SK-N-DZ (cell line): ENCODE measurements at regions not wholly inside any gene's neighbourhood (a gene's known extent, or its start where the extent isn't known, plus 50 kb on each side); places are given as distances from the start of the nearest gene placed in this dataset.

Experiments
- DNase-seq: peaks from one replicate; pipeline ENCODE4 v3.0.0-alpha.2; 2015; ENCODE audit warnings: low spot score

- no peak for DNase-seq
Observed at GRCh38 chr18:23341983-23342382, 111.1 kb upstream of the RIOK3 start.

GRCh38 chr18:23342506-23342905 lies 110.6 kb upstream of the RIOK3 start:
- no peak for DNase-seq

DNA sequence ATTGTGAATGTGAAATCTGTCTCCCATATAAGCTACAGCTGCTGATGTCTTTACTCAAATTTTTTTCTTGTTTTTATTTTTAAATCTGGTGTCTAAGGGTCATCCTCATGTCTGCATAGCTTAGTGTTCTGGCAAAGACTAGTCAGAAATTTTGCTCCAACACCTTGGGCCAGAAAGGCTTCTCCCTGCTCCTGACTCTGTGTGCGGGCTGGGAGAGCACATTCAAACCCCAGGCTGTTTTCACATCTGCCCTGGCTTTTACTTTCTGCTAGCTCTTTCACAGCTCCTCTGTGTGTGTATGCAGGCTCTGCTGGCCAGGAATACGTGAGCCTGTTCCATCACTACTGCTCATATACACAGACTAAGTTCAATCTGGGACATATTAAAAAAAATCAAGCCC lies 102.9 kb upstream of the RIOK3 start:
- no peak for DNase-seq

- DNase-seq, result no peak
Observed at GRCh38 chr18:23351521-23351920, 101.6 kb upstream of the RIOK3 start.

GRCh38 chr18:23352042-23352441 lies 101.0 kb upstream of the RIOK3 start:
- DNase-seq, result no peak

DNA sequence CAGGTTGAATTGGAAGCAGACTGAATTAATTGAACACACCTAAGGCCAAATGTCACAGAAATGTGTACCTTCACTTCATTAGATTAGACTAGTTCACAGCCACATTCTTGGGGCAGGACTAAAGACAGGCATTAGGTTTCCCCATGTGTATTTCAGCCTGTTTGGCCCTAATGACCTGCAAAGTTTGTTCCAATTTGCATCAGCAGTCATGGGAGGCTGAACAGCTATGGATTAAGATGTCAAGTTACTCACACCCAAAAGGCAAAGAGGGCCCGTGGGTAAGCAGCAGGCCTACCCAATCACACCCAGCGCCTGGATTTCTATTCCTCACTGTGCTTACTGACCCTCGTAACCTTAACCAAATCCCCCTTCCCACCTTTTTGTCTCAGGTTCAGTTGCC lies 99.6 kb upstream of the RIOK3 start:
- DNase-seq, result no peak

- no peak for DNase-seq
Observed at GRCh38 chr18:23354625-23355024, 98.5 kb upstream of the RIOK3 start.

GRCh38 chr18:23355206-23355605 lies 97.9 kb upstream of the RIOK3 start:
- no peak for DNase-seq

GRCh38 chr18:23356424-23356823 lies 96.7 kb upstream of the RIOK3 start:
- DNase-seq, result no peak

GRCh38 chr18:23356915-23357601 lies 96.0 kb upstream of the RIOK3 start:
- no peak for DNase-seq

DNA sequence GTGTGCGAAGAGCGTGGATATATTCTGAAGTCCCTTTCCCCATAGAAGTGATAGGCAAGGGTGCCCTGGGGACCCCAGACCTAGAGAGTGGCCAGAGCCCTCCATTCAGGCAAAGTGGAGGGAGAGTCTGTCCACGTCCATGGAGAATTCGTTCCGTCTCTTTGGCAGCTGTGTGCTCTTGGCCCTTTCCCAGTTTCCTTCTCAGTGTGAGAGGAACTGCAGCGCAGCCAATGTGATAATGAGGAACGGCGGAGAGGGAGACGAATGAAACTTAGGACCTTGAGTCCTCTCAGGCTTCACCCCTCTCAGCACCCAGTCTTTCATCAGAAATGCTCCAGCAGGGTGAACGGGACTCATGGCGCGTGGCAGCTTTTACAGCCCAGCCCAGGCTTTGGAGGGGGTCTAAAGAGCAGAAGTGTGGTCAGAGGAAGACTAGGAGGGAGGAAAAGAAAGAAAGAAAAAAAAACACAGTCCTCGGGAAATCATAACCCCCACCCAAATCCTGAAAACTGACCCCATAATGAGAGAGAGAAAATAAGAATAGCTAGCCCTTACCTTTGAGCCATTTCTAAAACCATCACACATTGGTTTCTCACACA lies 95.0 kb upstream of the RIOK3 start:
- no peak for DNase-seq

DNA sequence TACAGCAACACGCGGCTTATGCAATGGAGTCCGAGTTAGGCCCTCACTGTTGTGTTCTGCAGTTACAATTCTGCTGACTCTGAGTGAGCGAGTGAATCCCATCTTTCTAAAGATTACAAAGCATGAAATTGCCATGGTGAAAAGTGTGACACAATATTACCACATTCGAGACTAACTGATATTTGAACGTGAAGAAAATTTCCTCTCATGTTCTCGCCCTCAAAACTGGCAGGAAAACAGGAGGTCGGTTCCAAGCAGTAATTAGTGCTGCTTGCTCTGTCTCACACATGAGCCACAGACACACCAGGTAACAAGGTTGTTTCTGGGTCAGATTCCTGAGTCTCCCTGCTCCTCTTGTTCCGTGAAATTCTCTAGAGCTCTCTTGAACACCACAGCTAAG lies 93.7 kb upstream of the RIOK3 start:
- no peak for DNase-seq

DNA sequence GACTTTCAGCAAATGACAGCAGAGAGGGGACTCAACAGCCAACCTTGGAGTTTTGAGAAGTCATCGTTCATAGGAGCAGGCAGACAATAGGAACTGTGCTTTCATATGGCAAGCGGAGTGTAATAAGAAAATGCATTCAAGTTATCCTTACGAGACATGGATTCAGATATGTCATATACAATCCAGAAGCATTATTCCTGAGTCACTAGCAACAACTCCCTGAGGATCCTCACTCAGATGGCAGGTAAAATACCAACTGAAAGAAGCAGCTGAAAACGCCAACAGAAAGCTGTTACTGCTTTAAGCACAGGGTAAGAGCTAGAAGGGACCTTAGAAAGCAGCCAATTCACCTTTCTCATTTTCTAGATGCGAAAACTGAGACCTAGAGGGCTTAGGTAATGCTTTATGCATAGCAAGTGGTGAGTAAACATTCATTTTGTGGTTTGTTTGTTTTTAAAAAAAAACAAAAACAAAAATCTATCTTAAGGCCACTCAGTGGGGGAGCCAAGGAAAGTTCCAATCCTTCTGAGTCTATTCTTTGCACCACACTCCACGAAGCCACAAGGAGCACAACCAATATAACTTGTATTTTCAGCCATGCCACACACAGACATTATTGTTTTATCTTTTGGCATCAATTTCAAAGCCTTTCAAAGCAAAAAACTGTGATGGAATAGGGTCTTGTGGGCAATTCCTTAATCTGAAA lies 89.1 kb upstream of the RIOK3 start:
- DNase-seq, result no peak

GRCh38 chr18:23365602-23366001 lies 87.5 kb upstream of the RIOK3 start:
- no peak for DNase-seq

GRCh38 chr18:23369266-23369665 lies 83.8 kb upstream of the RIOK3 start:
- no peak for DNase-seq

- DNase-seq, result no peak
Observed at GRCh38 chr18:23373570-23373969, 79.5 kb upstream of the RIOK3 start.

- DNase-seq, result no peak
Observed at GRCh38 chr18:23377669-23378301, 75.3 kb upstream of the RIOK3 start.

DNA sequence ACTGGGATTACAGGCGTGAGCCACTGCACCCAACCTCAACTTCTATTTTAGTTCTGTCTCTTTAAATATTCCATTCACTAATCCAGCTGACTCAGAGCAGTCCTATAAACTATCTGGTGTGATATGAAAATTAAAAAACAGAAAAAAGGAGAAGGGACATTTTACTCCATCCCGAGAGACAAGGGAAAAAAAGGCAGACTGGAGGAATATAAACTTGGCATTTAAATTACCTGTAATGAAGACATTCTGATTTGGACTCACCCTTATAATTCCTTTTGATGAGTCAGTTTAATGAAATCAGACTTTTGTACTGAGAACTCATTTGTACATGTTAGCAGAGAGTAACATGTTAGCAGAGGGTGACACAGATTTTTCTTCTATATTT lies 74.8 kb upstream of the RIOK3 start:
- no peak for DNase-seq

- no peak for DNase-seq
Observed at GRCh38 chr18:23380001-23380550, 73.0 kb upstream of the RIOK3 start.

- no peak for DNase-seq
Observed at GRCh38 chr18:23380817-23381216, 72.3 kb upstream of the RIOK3 start.

DNA sequence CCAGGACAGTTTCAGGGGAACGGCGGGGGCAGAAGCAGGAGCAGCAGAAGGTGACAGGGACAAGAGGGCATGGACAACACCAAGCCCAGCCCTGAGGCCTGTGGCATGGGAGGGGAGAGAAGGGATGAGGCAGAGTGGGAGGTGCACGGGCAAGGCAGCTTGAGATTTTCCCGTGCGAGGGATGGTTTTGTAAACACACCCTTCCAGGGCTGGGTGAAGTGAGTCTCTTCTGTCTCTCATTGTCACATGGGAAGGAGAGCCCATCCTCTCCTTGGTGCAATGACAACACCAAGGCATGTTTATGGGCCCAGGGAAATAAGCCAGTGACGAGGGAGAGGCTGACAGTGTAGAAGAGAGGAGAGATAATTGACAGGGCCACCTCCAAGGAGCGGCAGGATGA lies 69.6 kb upstream of the RIOK3 start:
- no peak for DNase-seq
